Ovary (tissue), 7 donors: ENCODE measurements at regions not wholly inside any gene's neighbourhood (a gene's known extent, or its start where the extent isn't known, plus 50 kb on each side); places are given as distances from the start of the nearest gene placed in this dataset.

Experiments used
- DNase-seq, 5 donors: peaks; one replicate each; pipeline ENCODE4 v3.0.0-alpha.2; 2019 to 2020
- H3K27ac ChIP-seq, 2 donors: fragments of 200-600 bp; one replicate each; pipeline versions ENCODE4 v1.5.1 to v1.8.0; 2019 to 2022
- H3K27me3 ChIP-seq: fragments of 200-600 bp; one replicate; pipeline ENCODE4 v1.8.0; 2022
- H3K36me3 ChIP-seq: fragments of 200-600 bp; sonication (generic); one replicate; pipeline ENCODE4 v1.5.1; 2019
- H3K4me1 ChIP-seq: one replicate; pipeline ENCODE4 v1.8.1; 2013; ENCODE audit warnings: mild to moderate bottlenecking, moderate library complexity; ENCODE audit not compliant: insufficient read depth
- H3K4me3 ChIP-seq: fragments of 200-600 bp; sonication (generic); one replicate; pipeline ENCODE4 v1.5.1; 2017
- H3K9me3 ChIP-seq, 2 donors: fragments of 200-600 bp in 1 of 2; sonication (generic) in 1 of 2; one replicate each; pipeline versions ENCODE4 v1.5.1 to v1.8.1; 2013 to 2019; ENCODE audit warnings: mild to moderate bottlenecking in 1 of 2, moderate library complexity in 1 of 2
- CTCF ChIP-seq, 3 donors: fragments of 450-650 bp in 2 of 3; fragments of 200-600 bp in 1 of 3; IDR thresholded peaks; one replicate each; pipeline versions ENCODE4 v1.5.1 to v1.8.0; 2016 to 2022; ENCODE audit warnings: antibody characterized with exemption in 3 of 3, mild to moderate bottlenecking in 1 of 3
- EP300 ChIP-seq: sonication (generic); formaldehyde crosslinking; IDR thresholded peaks from one replicate; pipeline ENCODE4 v1.6.1; 2017; ENCODE audit warnings: antibody characterized with exemption
- POLR2A ChIP-seq: fragments of 450-650 bp; IDR thresholded peaks from one replicate; pipeline ENCODE4 v1.6.1; 2017; ENCODE audit warnings: antibody characterized with exemption, mild to moderate bottlenecking, moderate library complexity
- WGBS, 3 donors: extraction: QIAGEN DNeasy Blood & Tissue Kit in 1 of 3; methylation state at CpG; one replicate each; pipeline versions ENCODE4 v1.1.5 to v1.1.7; 2013 to 2017; 5-methylcytosine and 5-hydroxymethylcytosine counted together
- intact Hi-C, 4 donors: fragments of 100-400 bp; cut with DNase I; formaldehyde crosslinking; loops; one replicate each; pipeline versions ENCODE4 v1.11.0 to v1.15.1; 2022 to 2023
- donor health status: DM: no; HTN: no; CAD: no; lungs with moderate emphysema.
- donor health status: DM: no; HTN: no; CAD: no.
- donor health status: Bipolar disorder and iron deficiency.
- donor health status: DM: no; HTN: no; CAD: no.
- donor health status: DM: yes; HTN: yes; CAD: no.

GRCh38 chr20:22985239-22985778, 49.8 kb upstream of the SSTR4 start:
- H3K4me1 ChIP-seq: no peaks in the 10 kb centered on the region
- TF ChIP-seq CTCF (IDR thresholded peaks at IDR 0.05) (no peak), POLR2A (no peak), EP300 (no peak)
- H3K4me3 ChIP-seq: no peak overlapping the region
- no peaks in the 10 kb centered on the region for H3K36me3 ChIP-seq
- no peak overlapping the region for H3K27ac ChIP-seq
- no peaks in the 10 kb centered on the region for H3K27me3 ChIP-seq
- WGBS, 3 donors: 64 to 72% (median 71%) methylated on average over 5 of the region's 5 CpGs
- intact Hi-C loops: no loop called here
- DNase-seq: no peak
- H3K9me3 ChIP-seq: no peaks in the 10 kb centered on the region
